Body of pancreas (tissue), 4 donors: ENCODE measurements at regions not wholly inside any gene's neighbourhood (a gene's known extent, or its start where the extent isn't known, plus 50 kb on each side); places are given as distances from the start of the nearest gene placed in this dataset.

Experiments
- POLR2A ChIP-seq, 3 donors: fragments of 450-650 bp; IDR thresholded peaks; one replicate each; pipeline ENCODE4 v1.6.1; 2016; ENCODE audit warnings: antibody characterized with exemption in 3 of 3, mild to moderate bottlenecking in 2 of 3
- TF ChIP-seq, protein P1 (sequence below), 7 experiments: fragments of 450-650 bp in 4 of 7; fragments of 200-600 bp in 3 of 7; sonication (generic) in 3 of 7; IDR thresholded peaks; one replicate each; pipeline ENCODE4 v1.5.1; 2016 to 2019; ENCODE audit warnings: antibody characterized with exemption in 7 of 7

DNA sequence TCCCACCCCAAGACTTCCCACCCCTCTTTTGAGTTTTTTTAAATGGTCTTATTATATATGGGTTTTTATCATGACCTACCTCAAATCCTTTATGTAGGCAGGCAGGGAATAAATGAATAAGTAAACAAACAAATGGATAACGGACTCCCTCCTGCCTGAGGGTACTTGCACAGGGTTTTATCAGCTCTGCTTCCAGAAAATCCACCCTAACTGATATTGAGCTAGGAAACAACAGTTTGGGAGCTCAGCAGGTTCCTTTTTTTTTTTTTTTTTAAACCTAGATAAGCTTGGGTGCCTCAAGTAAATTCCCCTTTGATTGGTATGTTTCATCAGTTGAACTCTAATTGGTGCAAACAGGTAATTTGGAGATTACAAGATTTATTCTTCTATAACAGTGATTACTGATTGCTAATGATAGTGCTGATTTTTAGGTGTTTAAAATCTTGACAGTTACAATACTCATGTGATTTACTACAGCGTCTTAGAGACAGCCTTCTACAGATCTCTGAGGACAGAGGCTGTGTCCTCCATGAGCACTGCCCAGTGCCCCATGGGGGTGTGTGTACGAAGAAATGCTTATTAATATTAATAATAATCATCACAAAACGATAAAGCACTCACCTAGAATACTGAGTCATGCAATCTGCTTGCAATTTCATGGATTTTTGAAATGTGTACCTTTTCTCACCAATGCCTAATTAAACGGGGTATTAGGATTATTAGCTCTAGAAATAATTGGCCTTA, 347.4 kb downstream of the RRAGC start:
- TF ChIP-seq POLR2A (IDR thresholded peaks at IDR 0.05): no peak
- TF ChIP-seq, protein P1, sequence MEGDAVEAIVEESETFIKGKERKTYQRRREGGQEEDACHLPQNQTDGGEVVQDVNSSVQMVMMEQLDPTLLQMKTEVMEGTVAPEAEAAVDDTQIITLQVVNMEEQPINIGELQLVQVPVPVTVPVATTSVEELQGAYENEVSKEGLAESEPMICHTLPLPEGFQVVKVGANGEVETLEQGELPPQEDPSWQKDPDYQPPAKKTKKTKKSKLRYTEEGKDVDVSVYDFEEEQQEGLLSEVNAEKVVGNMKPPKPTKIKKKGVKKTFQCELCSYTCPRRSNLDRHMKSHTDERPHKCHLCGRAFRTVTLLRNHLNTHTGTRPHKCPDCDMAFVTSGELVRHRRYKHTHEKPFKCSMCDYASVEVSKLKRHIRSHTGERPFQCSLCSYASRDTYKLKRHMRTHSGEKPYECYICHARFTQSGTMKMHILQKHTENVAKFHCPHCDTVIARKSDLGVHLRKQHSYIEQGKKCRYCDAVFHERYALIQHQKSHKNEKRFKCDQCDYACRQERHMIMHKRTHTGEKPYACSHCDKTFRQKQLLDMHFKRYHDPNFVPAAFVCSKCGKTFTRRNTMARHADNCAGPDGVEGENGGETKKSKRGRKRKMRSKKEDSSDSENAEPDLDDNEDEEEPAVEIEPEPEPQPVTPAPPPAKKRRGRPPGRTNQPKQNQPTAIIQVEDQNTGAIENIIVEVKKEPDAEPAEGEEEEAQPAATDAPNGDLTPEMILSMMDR (IDR thresholded peaks at IDR 0.05): no peak
